PC-9 (cell line): ENCODE measurements at regions not wholly inside any gene's neighbourhood (a gene's known extent, or its start where the extent isn't known, plus 50 kb on each side); places are given as distances from the start of the nearest gene placed in this dataset.

Experiments
- CTCF ChIP-seq: fragments of 200-600 bp; sonication (generic); conservative IDR thresholded peaks from 2 replicates; pipeline ENCODE4 v1.6.1; 2017; ENCODE audit warnings: mixed run types, antibody characterized with exemption, mild to moderate bottlenecking, moderate library complexity
- EZH2 ChIP-seq: fragments of 200-600 bp; sonication (generic); IDR thresholded peaks from 2 replicates; pipeline ENCODE4 v1.8.0; 2017; ENCODE audit warnings: antibody characterized with exemption, low read depth

GRCh38 chr9:85171163-85171562 lies 501.6 kb downstream of the NTRK2 start:
- TF ChIP-seq CTCF (no peak), EZH2 (no peak)
